GM12878 (cell line): ENCODE measurements at regions not wholly inside any gene's neighbourhood (a gene's known extent, or its start where the extent isn't known, plus 50 kb on each side); places are given as distances from the start of the nearest gene placed in this dataset.

ENCODE experiments used
- CEBPB ChIP-seq, 2 experiments: fragments of 150-350 bp in 1 of 2; IDR thresholded peaks; 2 replicates each; pipeline ENCODE4 v1.6.1; 2012 to 2014; ENCODE audit warnings: low read depth in 2 of 2, low read length in 2 of 2, borderline replicate concordance in 1 of 2, inconsistent platforms in 1 of 2
- CTCF ChIP-seq, 3 experiments: IDR thresholded peaks in 2 of 3; conservative IDR thresholded peaks in 1 of 3; 2 replicates each; pipeline ENCODE4 v1.5.1; 2011; ENCODE audit warnings: low read depth in 3 of 3, low read length in 3 of 3, mild to moderate bottlenecking in 3 of 3, control low read depth in 2 of 3, moderate library complexity in 2 of 3, inconsistent platforms in 1 of 3, mixed read lengths in 1 of 3; ENCODE audit not compliant: control insufficient read depth in 2 of 3, insufficient read depth in 1 of 3; ENCODE audit errors: extremely low read depth in 1 of 3
- EZH2 ChIP-seq: IDR thresholded peaks from 2 replicates; pipeline ENCODE4 v1.6.1; 2012; ENCODE audit warnings: low read depth, mild to moderate bottlenecking, control low read depth, inconsistent platforms, low read length, borderline replicate concordance; ENCODE audit not compliant: control insufficient read depth
- FOXK2 ChIP-seq: fragments of 450-650 bp; IDR thresholded peaks from 2 replicates; pipeline ENCODE4 v1.6.1; 2017; ENCODE audit warnings: mild to moderate bottlenecking, moderate library complexity
- GATAD2B ChIP-seq: fragments of 450-650 bp; conservative IDR thresholded peaks from 2 replicates; pipeline ENCODE4 v1.6.1; 2017; ENCODE audit warnings: low read depth, mild to moderate bottlenecking, moderate library complexity
- KDM1A ChIP-seq: fragments of 200-600 bp; sonication (generic); IDR thresholded peaks from 2 replicates; pipeline ENCODE4 v1.6.1; 2016; ENCODE audit warnings: borderline replicate concordance
- TAF1 ChIP-seq: IDR thresholded peaks from 2 replicates; pipeline ENCODE4 v1.6.1; 2011; ENCODE audit warnings: mild to moderate bottlenecking, low read depth, low read length, borderline replicate concordance
- ZNF217 ChIP-seq: fragments of 450-650 bp; IDR thresholded peaks from 2 replicates; pipeline ENCODE4 v1.6.1; 2017; ENCODE audit warnings: antibody characterized with exemption, mild to moderate bottlenecking
- ZSCAN29 ChIP-seq: fragments of 450-650 bp; IDR thresholded peaks from 2 replicates; pipeline ENCODE4 v1.6.1; 2017; ENCODE audit warnings: mild to moderate bottlenecking, moderate library complexity

DNA sequence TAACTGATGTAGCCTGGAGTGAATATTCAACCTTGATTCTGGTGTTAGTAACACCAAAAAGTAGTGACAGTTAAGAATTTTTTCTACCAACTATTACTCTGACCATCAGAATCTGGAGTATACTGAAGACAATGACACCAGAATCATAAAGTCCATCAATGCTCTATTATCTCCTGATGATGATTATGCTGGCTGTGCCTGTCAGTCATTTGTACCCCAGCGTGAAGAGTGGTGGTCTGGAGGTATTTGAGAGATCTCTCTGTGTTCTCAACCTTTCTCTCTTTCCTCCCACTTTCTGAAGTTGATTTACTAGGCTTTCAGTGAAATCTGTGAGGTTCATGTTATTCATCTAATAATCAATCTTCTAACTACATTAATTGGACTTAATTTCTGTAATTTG, 615.4 kb downstream of the SLC16A7 start:
- TF ChIP-seq CTCF (IDR thresholded peaks at IDR 0.05 in 2 of 3, conservative IDR thresholded peaks at IDR 0.05 in 1 of 3; ENCODE audit: control insufficient read depth in 2 of 3, extremely low read depth in 1 of 3, insufficient read depth in 1 of 3, low read depth in 3 of 3, low read length in 3 of 3) = no peak
- TF ChIP-seq EZH2 = no peak
- no peak for TF ChIP-seq KDM1A
- TF ChIP-seq CEBPB (IDR thresholded peaks at IDR 0.05; ENCODE audit: borderline replicate concordance in 1 of 2, low read depth in 2 of 2, low read length in 2 of 2) = no peak
- no peak for TF ChIP-seq FOXK2
- TF ChIP-seq ZNF217 = no peak
- TF ChIP-seq ZSCAN29 = no peak
- TF ChIP-seq GATAD2B = no peak
- TF ChIP-seq TAF1 = no peak
